Astrocyte of the cerebellum (primary cell): ENCODE measurements at regions not wholly inside any gene's neighbourhood (a gene's known extent, or its start where the extent isn't known, plus 50 kb on each side); places are given as distances from the start of the nearest gene placed in this dataset.
A peak's percentile ranks its signal among the peaks of the same experiment; 100 is the strongest.

Experiments used
- DNase-seq: peaks from one replicate; pipeline ENCODE4 v3.0.0-alpha.2; 2011; ENCODE audit warnings: low read depth
- H3K4me3 ChIP-seq: 2 replicates; pipeline ENCODE4 v1.5.1; 2011; ENCODE audit warnings: mild to moderate bottlenecking, low read depth, low read length, moderate library complexity
- CTCF ChIP-seq: IDR thresholded peaks from 2 replicates; pipeline ENCODE4 v1.5.1; 2012; ENCODE audit warnings: low read length, low read depth, moderate library complexity, mild to moderate bottlenecking; ENCODE audit errors: missing control alignments
- in situ Hi-C: cut with HindIII; loops from 2 replicates; pipeline ENCODE4 v1.10.0; 2017; ENCODE audit warnings: low sequenced_read_pairs

DNA sequence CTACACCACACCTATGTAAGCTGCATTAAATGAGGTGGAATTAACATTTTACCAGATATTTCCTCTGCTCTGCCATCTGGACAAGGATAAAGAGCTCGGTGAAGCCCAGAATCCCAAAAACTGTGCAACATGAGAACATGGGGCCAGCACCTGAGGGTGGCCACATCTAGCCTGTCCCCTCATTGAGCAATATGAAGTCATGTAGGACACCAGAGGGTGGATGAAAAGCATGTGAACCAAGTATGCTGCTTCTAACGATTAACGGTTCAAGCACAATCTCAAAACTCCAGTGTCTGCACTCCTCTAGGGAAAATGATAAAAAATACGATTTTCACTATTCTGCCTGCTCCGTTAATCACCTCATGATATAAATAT, 545.8 kb downstream of the EBF1 start:
- no peak overlapping the region for H3K4me3 ChIP-seq
- TF ChIP-seq CTCF: no peak
- in situ Hi-C loops: no loop called here
- DNase-seq: no peak

DNA sequence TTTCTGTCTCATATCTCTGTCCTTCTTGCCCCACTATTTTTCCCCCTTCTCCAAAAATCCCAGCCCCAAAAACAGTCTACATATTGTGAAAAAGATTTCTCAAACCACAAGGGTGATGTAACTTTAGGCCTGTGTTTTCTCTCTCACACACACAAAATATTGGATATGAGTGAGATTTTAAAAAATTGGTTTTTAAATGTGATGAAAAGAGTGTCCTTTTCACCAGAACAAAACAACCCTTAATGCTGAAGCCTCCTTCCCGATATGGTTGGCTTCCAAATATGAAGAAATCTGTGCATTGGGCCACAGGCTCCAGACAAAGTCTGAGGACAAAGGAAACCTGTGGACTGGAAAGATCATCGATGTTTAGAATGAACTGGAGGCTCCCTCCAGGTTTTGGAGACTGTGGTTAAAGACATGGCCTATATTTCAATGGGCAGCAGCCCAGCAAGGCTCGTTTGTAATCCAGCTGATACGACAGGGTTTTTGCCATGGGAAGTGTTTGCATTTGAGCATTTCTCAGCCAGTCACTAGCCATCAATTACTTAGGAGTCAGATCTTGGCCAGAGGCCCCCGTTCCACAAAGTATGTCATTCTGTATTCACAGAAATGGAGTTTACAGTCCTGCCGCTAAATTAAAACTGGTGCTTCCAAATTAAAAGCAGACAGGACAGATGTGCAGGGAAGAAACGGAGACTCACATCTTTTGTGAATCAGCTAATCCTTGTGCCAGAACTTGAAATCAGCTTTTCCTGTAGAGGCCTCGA, 546.3 kb downstream of the EBF1 start:
- TF ChIP-seq CTCF: no peak
- H3K4me3 ChIP-seq: no peak overlapping the region
- in situ Hi-C loops: no loop called here
- peak; percentile 79 for DNase-seq

- TF ChIP-seq CTCF: no peak
- no peak overlapping the region for H3K4me3 ChIP-seq
- in situ Hi-C loops: no loop called here
- DNase-seq: no peak
These were observed 547.5 kb downstream of the EBF1 start for GRCh38 chr5:158552241-158552640.

- no peak overlapping the region for H3K4me3 ChIP-seq
- TF ChIP-seq CTCF: no peak
- in situ Hi-C loops: no loop called here
- no peak for DNase-seq
These were observed 550.4 kb downstream of the EBF1 start for GRCh38 chr5:158549311-158549710.

DNA sequence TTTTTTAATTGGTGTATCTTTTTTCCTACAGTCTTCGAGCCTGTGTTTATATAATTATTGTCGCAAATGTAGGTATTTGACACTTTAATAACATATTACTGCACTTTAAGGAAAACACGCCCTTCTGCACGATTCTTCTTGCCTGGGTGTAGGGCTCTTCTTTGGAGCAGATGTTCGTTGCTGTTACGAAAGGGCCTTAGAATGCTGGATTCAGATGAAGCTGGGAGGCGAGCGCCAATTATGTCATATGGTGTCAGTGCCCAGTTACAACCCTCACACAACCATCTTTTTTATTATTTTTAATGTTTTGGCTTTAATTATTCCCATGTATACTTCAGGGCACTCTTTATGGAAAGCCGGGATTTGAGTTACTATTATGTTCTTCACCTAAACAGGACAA, 553.0 kb downstream of the EBF1 start:
- no peak for DNase-seq
- TF ChIP-seq CTCF: no peak
- in situ Hi-C loops: no loop called here

DNA sequence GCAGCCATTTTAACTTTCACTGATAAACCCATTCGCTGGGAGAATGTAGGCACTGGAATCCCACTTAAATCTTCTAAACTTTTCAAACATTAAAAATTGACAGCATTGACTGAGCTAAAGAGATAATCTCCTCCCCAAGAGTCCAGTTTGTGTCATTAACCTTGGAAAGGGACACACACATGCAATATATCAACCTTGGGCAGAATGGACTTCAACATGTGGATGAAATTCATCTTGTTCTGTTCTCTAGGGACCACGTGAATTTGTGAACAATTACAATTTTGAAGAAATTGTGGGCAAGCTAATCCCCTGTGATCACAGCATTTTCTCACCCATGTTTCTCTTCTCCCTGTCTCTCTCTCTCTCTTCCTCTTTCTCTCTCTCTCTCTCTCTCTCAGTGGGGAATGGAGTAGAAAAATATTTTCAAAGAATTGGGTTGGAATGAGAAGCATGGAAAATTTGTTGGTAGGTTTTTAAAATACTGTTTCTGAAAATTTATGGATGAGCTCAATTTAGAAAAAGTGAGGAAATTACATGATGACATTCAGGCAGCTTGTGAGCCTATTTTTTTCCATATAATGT, 553.7 kb downstream of the EBF1 start:
- H3K4me3 ChIP-seq: no peak overlapping the region
- in situ Hi-C loops: no loop called here
- no peak for TF ChIP-seq CTCF
- no peak for DNase-seq

More for the DNA sequence above, 553.0 kb downstream of the EBF1 start:
- no peak overlapping the region for H3K4me3 ChIP-seq
